ENCODE measurements at regions not wholly inside any gene's neighbourhood (a gene's known extent, or its start where the extent isn't known, plus 50 kb on each side); places are given as distances from the start of the nearest gene placed in this dataset.

- TF ChIP-seq NFYB (CRISPR knock-in tag; conservative IDR thresholded peaks at IDR 0.05; ENCODE audit: low read depth) (no peak), CTCF (IDR thresholded peaks at IDR 0.05) (no peak), ETV6 (CRISPR knock-in tag; IDR thresholded peaks at IDR 0.05) (no peak), CDX4 (CRISPR knock-in tag; IDR thresholded peaks at IDR 0.05; ENCODE audit: borderline replicate concordance) (no peak), GABPB1 (CRISPR knock-in tag; IDR thresholded peaks at IDR 0.05) (no peak), TEAD4 (CRISPR knock-in tag; IDR thresholded peaks at IDR 0.05) (no peak), CBFB (CRISPR knock-in tag; IDR thresholded peaks at IDR 0.05; ENCODE audit: low read depth) (no peak), ATF3 (CRISPR knock-in tag; conservative IDR thresholded peaks at IDR 0.05) (no peak), FOXP4 (CRISPR knock-in tag; IDR thresholded peaks at IDR 0.05) (no peak), KAT7 (CRISPR knock-in tag; IDR thresholded peaks at IDR 0.05; ENCODE audit: borderline replicate concordance) (no peak), ZNF121 (CRISPR knock-in tag; IDR thresholded peaks at IDR 0.05) (no peak), ATF2 (CRISPR knock-in tag; IDR thresholded peaks at IDR 0.05; ENCODE audit: borderline replicate concordance, low read depth) (no peak), SP1 (CRISPR knock-in tag; conservative IDR thresholded peaks at IDR 0.05) (no peak), ZNF138 (CRISPR knock-in tag; conservative IDR thresholded peaks at IDR 0.05) (no peak)
These were observed 120.4 kb downstream of the TMA16 start for GRCh38 chr4:163614866-163615265.

All from WTC11 (cell line).